ENCODE measurements at regions not wholly inside any gene's neighbourhood (a gene's known extent, or its start where the extent isn't known, plus 50 kb on each side); places are given as distances from the start of the nearest gene placed in this dataset.

DNA sequence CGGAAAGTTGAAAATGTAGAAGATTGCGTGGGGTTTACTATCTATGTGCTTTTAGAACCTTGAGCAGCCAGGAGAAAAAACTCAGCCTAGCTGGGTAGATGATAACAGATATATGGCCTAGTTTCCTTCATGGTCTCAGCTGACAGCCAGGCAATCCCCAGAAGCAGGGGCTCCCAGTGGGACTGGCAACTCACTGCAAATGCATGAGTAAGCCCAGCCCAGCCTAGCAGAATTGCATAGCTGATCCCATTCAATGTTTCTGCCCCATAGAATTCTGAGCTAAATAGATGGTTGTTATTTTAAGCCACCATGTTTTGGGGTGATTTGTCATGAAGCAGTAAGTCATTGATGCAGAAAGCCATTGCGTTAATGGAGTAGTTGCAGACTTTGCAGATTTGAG, 108.5 kb downstream of the ERCC5 start:
- Histone ChIP-seq H3K4me3 (no peak overlapping the region), H3K27me3 (ENCODE audit: insufficient read depth in 3 of 3, low read length in 2 of 3) (no peaks in the 10 kb centered on the region), H3K36me3 (ENCODE audit: insufficient read depth in 1 of 2, low read depth in 1 of 2) (no peaks in the 10 kb centered on the region), H3K4me1 (no peaks in the 10 kb centered on the region), H3K27ac (no peak overlapping the region), H3K9me3 (no peaks in the 10 kb centered on the region)
- ATAC-seq (no peak), DNase-seq (no peak)
- TF ChIP-seq, protein P1, sequence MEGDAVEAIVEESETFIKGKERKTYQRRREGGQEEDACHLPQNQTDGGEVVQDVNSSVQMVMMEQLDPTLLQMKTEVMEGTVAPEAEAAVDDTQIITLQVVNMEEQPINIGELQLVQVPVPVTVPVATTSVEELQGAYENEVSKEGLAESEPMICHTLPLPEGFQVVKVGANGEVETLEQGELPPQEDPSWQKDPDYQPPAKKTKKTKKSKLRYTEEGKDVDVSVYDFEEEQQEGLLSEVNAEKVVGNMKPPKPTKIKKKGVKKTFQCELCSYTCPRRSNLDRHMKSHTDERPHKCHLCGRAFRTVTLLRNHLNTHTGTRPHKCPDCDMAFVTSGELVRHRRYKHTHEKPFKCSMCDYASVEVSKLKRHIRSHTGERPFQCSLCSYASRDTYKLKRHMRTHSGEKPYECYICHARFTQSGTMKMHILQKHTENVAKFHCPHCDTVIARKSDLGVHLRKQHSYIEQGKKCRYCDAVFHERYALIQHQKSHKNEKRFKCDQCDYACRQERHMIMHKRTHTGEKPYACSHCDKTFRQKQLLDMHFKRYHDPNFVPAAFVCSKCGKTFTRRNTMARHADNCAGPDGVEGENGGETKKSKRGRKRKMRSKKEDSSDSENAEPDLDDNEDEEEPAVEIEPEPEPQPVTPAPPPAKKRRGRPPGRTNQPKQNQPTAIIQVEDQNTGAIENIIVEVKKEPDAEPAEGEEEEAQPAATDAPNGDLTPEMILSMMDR (IDR thresholded peaks at IDR 0.05) = no peak
- WGBS, 3 donors = 92 to 94% (median 92%) methylated on average over 3 of the region's 3 CpGs
- intact Hi-C loops (cut with DNase I) = no loop called here

DNA sequence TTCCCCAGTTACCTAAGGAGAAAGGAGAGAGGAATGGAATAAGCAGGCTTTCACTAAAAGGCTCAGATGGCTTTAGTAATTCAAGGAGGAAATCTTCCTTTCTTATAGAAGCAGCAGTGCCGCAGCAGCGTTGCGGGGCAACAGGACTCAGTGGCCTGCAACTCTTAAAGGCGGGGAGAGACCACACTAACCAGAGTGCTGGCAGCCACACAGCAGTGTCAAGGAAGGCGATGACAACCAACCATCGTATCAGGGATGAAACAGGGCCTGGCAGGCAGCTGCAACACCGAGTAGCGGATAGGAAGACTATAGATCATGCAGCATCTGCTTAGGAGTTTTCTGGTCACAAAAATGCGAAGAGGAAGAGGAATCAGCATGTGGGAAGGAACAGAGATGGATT, 106.0 kb downstream of the ERCC5 start:
- intact Hi-C loops (cut with DNase I) = no loop called here
- Histone ChIP-seq H3K4me1 (no peaks in the 10 kb centered on the region), H3K27me3 (ENCODE audit: insufficient read depth in 3 of 3, low read length in 2 of 3) (no peaks in the 10 kb centered on the region), H3K27ac (no peak overlapping the region), H3K36me3 (ENCODE audit: insufficient read depth in 1 of 2, low read depth in 1 of 2) (no peaks in the 10 kb centered on the region), H3K4me3 (no peak overlapping the region), H3K9me3 (no peaks in the 10 kb centered on the region)
- ATAC-seq (no peak), DNase-seq (no peak)
- 91 to 92% (median 92%) methylated on average over 9 of the region's 9 CpGs for WGBS, 3 donors
- TF ChIP-seq, protein P1 (IDR thresholded peaks at IDR 0.05) = no peak

DNA sequence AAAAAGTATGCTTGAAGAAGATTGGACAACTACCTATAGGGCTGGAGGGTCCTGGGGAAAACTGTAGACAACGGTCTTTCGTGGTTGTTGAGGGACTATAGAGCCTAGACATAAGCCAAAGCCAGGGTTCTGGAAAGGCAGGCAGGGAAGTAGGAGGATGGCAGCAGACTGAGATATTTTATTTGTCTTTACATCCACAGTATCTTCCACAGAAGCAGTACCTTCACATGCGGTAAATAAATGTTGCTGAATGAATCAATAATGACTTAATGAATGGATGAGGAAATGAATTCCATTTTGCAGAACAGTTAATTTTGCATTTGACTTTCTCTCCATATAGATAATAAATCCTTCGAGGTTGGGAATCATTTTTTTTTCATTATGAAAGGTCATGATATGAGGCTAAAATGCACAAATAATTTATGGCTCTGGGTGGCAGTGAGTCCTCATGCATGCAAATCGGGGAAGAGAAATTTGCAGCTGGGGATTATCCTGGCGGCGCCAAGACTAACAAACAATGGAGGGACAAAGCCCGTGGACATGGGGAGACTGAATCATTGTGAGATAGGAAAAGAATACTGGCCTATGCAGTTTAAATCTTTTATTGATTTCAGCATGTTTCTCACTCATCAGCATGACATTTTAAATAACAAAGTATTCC, 102.0 kb downstream of the ERCC5 start:
- Histone ChIP-seq H3K36me3 (ENCODE audit: insufficient read depth in 1 of 2, low read depth in 1 of 2) (no peaks in the 10 kb centered on the region), H3K4me3 (no peak overlapping the region), H3K27me3 (ENCODE audit: insufficient read depth in 3 of 3, low read length in 2 of 3) (no peaks in the 10 kb centered on the region), H3K9me3 (no peaks in the 10 kb centered on the region), H3K4me1 (no peaks in the 10 kb centered on the region), H3K27ac (no peak overlapping the region)
- TF ChIP-seq, protein P1 (IDR thresholded peaks at IDR 0.05) = no peak
- no peak for DNase-seq
- no peak for ATAC-seq
- WGBS, 3 donors = 41 to 55% (median 48%) methylated on average over 8 of the region's 8 CpGs
- intact Hi-C loops (cut with DNase I) = no loop called here

DNA sequence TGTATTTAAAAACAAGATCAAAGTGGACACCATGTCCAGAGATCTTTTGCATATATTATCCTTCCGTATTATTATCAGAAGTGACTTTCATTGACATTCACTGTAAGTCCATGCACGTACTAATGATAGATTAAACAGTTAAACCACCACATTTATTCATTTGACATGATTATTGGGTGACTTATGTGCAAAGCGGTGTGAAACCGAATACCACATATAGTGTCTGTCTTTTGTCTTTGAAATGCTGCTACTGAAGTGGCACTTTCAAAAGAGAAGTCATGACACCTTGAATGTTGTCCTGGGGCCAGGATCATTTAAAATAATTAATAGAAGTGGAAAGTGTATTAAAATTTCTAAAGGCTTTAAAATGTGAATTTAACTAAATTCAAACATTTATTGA, 100.1 kb downstream of the ERCC5 start:
- Histone ChIP-seq H3K9me3 (no peaks in the 10 kb centered on the region), H3K4me3 (no peak overlapping the region), H3K27me3 (ENCODE audit: insufficient read depth in 3 of 3, low read length in 2 of 3) (no peaks in the 10 kb centered on the region), H3K27ac (no peak overlapping the region), H3K4me1 (no peaks in the 10 kb centered on the region), H3K36me3 (ENCODE audit: insufficient read depth in 1 of 2, low read depth in 1 of 2) (no peaks in the 10 kb centered on the region)
- no peak for DNase-seq
- TF ChIP-seq, protein P1 (IDR thresholded peaks at IDR 0.05) = no peak
- no peak for ATAC-seq
- intact Hi-C loops (cut with DNase I) = no loop called here
- WGBS, 3 donors = 86 to 91% (median 87%) methylated on average over 4 of the region's 4 CpGs

DNA sequence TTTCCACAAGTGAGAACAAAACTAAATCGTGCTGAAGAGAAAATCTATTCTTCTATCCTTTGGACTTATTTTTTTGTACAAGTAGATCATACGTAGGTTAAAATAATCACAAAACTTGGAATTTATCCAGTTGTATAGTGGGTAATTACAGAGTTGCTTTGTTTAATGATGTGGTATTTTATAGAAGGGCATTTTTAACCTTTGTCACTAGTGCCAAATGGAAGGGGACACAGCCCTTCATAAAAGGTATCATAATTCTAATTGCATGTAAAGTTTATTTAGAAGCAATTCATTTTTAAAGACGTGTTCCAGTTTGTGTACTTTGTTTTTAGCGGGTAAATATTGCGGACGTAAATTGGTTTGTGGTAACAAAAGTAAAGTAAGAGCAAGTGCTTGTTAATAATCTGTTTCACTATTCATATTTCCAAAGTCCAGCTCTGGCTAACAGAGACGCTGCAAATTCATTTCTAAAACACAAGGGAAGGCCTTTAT, 99.5 kb downstream of the ERCC5 start:
- Histone ChIP-seq H3K36me3 (ENCODE audit: insufficient read depth in 1 of 2, low read depth in 1 of 2) (no peaks in the 10 kb centered on the region), H3K27me3 (ENCODE audit: insufficient read depth in 3 of 3, low read length in 2 of 3) (no peaks in the 10 kb centered on the region), H3K4me3 (no peak overlapping the region), H3K9me3 (no peaks in the 10 kb centered on the region), H3K4me1 (no peaks in the 10 kb centered on the region), H3K27ac (no peak overlapping the region)
- DNase-seq (no peak), ATAC-seq (no peak)
- TF ChIP-seq, protein P1 (IDR thresholded peaks at IDR 0.05) = no peak
- intact Hi-C loops (cut with DNase I) = no loop called here
- WGBS, 3 donors = 88 to 93% (median 91%) methylated on average over 7 of the region's 7 CpGs
